ENCODE measurements at regions not wholly inside any gene's neighbourhood (a gene's known extent, or its start where the extent isn't known, plus 50 kb on each side); places are given as distances from the start of the nearest gene placed in this dataset.
"Not testable (repeated sequence)": the region's sequence is repeated elsewhere in the genome, so short reads cannot be mapped to it uniquely, and the experiment has no call there.

DNA sequence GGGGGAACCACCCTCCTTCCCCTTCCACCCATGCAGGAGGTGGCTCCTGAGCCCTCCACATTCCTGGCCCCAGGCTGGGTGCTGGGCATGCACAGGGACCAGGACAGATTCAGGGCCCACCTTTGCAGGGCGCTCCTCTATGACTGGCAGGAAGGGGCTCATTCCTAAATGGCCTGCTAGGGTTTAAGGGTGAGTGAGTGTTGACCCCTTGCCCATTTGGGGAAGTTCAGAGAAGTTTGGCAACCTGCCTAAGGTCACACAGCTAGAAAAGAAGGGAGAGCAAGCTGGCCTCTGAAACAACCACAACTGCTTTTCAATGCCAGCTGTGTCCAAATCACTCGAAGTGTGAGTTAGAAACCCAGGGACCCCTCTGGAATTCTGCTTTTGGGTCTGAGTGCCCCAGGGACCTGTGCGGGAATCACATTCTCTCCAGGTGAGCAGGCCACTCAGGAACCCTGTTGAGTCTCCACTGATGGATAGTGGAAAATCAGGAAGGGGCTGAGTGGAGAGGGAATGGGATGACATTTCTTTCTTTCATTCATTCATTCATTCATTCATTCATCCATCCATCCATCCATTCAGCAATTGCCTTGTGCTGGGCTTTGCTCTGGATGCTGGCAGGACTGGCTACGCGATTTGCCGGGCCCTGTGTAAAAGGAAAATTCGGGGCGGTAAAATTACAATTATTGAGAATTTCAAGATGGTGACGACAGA is 191.9 kb downstream of the C9orf50 start:
- no peak for DNase-seq

GRCh38 chr9:129427149-129427548 is 193.8 kb downstream of the C9orf50 start:
- DNase-seq: no peak

- not testable (repeated sequence) for DNase-seq
These were observed 197.1 kb downstream of the C9orf50 start for GRCh38 chr9:129423755-129424154.

GRCh38 chr9:129423216-129423615 is 197.7 kb downstream of the C9orf50 start:
- DNase-seq: no peak

- no peak for DNase-seq
These were observed 198.1 kb downstream of the C9orf50 start for GRCh38 chr9:129422843-129423192.

DNA sequence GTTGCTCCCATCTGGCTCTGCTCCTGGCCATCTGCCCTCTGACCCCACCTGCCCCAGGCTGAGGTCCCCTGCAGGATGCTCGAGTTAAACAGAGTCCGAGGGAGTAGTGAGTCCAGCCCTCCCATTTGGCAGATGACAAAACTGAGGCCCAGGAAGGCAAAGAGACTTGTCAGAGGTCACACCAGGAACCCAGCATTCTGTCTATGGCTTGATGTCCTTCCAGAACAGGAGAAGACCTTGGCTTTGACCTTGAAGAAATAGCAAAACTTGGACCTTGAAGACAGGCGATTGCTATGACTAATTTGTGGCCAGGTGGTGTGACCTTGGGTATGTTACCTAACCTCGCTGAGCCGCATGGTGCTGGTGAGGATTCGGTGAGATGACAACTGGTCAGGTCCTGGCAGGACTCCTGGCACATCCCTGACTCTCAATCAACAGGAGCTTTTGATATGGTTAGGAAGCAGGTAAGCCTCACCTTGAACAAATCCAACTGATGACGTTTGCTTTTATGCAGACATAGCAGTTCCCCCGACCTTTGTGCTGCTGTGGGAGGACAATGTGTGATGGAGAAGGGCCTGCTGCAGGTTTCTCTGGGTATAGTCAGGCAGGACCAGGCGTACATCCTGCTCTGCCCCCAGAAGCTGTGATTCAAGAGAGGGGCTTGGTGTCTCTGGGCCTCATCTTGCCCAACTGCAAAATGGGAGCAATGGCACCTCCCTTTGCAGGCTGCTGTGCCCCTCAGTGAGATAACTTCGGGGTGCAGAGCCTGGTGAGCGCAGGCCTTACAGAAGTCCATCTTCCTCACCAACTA is 198.7 kb downstream of the C9orf50 start:
- DNase-seq: no peak

GRCh38 chr9:129421371-129421770 is 199.5 kb downstream of the C9orf50 start:
- DNase-seq: no peak

DNA sequence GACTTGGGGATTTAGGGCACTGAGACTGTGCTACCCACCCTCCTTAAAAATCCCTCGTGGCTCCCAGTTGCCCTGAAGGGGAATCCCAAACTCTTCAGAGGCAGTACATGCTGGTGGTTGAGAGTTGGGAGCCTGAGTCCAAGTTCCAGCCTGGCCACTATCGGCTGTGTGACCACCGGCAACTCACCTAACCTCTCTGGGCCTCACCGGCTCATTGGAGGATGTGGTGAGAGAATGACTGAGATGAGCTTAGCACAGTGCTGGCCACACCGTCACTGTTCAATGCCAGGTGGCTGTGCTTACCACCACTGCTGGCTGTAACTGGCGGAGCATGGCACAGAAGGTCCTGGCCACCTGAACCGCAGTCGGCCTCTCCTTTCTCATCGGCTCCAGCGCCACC is 200.2 kb downstream of the C9orf50 start:
- DNase-seq: no peak

- no peak for DNase-seq
These were observed 201.5 kb downstream of the C9orf50 start for GRCh38 chr9:129419382-129419899.

DNA sequence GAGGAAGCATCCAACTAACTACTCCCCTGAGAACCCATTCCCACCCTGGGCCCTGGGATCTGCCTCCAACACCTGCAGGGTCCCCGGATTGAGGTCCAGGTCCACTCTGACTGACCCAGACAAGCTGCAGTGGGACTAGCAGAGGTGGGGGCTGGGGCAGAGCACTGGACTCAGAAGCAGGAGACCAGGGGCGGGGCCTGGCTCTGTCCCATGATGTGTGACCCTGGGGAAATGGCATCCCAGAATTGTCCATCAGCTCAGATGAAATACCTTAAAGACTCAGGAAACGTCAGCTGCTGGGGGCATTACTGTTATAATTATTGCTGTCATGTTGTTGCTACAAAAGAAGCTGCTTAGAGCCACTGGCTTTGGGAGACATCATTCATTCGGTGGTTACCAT is 202.4 kb downstream of the C9orf50 start:
- DNase-seq: no peak

- no peak for DNase-seq
These were observed 203.9 kb downstream of the C9orf50 start for GRCh38 chr9:129416821-129417539.

DNA sequence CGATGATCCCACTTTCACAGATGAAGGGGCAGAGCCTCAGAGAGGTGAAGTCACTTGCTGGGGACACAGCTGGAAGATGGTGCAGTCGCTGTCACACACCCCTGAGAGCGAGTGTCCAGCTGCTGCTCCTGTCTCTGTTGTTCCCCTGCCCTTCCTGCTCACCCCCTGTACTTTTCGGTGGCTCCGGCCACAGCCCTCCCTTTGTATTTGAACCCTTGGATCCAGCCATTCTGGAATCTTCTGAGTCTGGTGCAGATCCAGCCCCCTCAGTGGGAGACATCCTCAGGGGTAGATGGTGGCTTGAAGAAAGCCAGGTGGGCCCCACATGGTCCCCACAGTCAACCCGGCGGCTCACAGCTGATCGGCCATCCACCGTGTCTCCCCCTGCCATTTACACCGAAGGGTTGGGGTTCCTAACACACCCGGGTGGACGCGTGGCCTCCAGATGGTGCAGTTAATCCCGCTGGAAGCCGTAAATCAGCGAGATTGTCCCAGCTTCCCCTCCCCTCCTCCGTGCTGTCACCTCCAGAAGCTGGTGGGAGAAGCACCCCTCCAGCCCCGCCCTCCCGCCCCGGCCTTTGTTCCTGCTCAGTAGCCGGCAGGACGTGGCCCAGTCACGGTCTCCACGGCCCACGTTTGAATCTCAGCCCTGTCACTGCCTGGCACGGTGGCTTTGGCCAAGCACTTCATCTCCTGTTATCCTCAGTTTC is 204.8 kb downstream of the C9orf50 start:
- no peak for DNase-seq

DNA sequence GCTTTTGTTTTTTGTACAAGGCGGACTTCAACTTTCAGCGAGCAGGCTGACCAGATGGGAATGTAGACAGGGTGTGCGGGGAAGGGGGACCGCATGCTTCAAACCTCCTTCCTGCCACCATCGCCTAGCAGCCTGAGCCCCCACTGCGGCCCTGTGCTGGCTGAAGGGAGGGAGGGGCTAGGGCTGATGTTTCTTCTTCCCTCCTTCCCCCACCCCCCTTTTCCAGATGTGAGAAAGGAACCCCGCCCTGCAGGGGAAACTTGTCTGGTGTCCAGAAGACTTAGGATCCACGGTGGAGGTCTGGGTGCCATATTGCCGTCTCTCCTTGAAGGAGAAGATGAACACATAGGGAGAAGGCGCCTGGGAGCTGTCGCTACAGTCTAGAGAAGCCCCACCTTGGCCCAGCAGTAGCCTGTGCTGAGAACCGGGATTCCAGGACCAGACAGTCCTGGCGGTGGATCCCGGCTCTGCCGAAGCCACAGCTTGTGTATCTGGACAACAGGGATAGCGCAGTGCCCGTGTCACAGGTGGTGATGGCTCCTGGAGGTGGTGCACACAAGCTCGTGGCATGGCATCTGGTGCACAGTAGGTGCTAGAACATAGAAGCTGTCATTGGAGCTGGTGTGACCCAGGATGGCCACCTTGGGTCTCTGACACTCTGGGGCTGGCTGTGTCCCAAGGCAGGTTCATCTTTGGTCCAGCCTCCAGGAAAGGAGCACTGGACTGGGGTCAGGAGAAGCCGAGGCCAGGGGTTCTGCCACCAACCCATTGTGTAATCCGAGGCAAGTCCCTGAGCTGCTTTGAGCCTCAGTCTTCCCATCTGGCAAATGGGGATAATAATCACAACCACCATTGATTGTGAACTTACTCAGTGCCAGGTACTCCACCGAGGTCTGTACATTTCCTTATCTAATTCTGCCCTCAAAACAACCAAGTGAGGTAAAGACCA is 205.6 kb downstream of the C9orf50 start:
- DNase-seq: no peak

GRCh38 chr9:129414377-129414992 is 206.4 kb downstream of the C9orf50 start:
- DNase-seq: peak; percentile 56

DNA sequence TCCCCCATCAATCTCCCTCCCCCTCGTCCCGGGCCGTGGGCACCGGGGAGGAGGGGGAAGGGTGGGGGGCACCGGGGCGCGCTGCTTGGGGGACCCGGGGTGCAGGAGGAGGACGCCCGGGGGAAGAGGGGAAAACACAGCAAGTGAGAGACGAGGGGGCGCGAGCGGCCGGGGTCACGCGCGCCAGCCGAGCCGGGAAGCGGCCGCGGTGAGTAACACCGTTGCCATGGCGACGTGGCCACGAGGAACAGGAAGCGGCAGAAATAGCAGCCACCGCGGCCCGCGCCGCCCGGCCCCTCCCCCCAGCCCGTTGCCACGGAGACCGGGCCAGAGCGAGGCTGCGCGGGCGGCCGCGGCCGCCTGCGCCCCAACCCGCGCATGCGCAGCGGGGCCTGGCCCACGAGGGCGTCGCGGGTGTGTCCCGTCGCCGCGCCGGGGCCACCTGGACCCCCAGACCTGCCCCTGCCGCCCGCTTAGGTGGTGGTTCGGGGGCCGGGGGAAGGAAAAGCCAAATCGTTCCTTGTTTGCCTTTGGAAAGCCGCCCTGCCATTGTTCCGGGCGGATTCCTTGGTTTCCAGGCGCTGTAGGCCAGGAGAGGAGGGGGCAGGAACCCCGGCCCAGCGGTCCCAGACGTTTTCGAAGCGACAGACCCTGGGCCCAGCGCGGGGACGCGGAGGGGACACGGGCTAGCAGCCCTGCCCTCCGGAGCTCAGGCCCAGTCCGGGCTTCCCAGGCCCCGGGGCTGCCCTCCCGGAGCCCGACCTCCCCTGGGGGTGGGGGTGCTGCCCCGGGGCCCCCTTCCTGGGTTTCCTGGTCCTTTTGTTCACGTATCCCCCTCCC is 207.1 kb downstream of the C9orf50 start:
- DNase-seq: peak; percentile 100

GRCh38 chr9:129412814-129413536 is 207.9 kb downstream of the C9orf50 start:
- DNase-seq: peak; percentile 48

DNA sequence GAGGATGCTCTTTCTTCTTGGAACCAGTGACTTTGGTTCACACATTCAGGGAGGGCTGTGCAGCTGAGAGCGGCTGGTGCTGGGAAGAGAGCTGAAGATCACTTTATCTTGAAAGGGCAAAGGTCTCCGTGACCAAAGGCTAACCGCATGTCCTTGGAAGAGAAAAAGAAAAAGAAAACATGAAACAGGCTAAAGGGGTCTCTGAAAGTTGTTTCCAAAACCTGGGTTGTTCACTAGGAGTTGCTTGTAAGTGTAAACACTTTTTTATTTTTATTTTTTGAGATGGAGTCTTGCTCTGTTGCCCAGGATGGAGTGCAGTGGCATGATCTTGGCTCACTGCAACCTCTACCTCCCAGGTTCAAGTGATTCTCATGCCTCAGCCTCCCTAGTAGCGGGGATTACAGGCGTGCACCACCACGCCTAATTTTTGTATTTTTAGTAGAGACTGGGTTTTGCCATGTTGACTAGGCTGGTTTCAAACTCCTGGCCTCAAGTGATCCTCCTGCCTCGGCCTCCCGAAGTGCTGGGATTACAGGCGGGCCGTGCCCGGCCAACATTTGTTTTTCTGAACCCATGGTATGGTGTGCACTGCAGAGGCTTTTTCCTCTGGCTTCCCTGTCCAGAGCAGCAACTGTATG is 208.6 kb downstream of the C9orf50 start:
- not testable (repeated sequence) for DNase-seq

DNA sequence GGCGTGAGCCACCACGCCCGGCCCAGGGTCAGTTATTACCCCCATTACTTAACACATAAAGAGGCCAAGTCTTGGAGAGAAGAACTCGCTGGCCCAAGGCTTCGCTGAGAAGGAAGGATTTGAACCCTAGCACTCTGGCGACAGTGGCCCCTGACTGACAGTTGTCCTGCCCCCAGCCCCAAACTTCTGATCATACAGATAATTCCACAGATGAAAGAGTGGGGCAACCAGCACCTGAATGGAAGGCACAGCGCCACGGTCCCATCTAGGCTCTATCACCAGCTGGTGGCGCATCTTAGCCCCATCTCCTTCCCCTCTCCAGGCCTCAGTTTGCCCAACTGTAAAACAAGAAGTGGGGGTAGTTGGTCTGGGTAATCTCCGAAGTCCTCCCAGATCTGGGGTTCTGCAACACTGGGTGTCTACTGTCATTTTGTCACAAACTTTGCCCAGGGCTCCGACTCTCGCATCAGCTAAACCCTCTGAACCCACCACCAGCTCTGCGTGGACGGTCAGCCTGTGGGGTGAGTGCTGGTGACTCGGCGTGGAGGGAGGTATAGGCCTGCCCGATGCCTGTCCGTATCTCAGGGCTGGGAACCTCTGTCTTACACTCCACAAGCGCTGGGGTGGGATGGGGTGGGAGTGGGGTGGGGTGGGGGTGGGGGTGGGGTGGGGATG is 209.3 kb downstream of the C9orf50 start:
- no peak for DNase-seq

Data from activated CD8-positive, alpha-beta memory T cell treated with anti-CD3 and anti-CD28 coated beads, Interleukin-2, amount 50 U/mL, for 4 hours (primary cell).